Smooth muscle cell (in vitro differentiated cells): ENCODE measurements at regions not wholly inside any gene's neighbourhood (a gene's known extent, or its start where the extent isn't known, plus 50 kb on each side); places are given as distances from the start of the nearest gene placed in this dataset.

Experiments
- DNase-seq: peaks from one replicate; lab custom pipeline; 2025; ENCODE audit not compliant: unreplicated experiment; lab: John Stamatoyannopoulos, UW
- H2AFZ ChIP-seq: fragments of 200-600 bp; sonication (generic); 2 replicates; pipeline ENCODE4 v1.6.0; 2016; ENCODE audit warnings: antibody characterized with exemption, low read depth, mild to moderate bottlenecking
- H3F3A ChIP-seq: fragments of 200-600 bp; sonication (generic); 2 replicates; pipeline ENCODE4 v1.6.0; 2017; ENCODE audit warnings: antibody characterized with exemption, low read depth
- H3K27ac ChIP-seq: fragments of 200-600 bp; sonication (generic); 2 replicates; pipeline ENCODE4 v1.5.1; 2016; ENCODE audit warnings: low read depth, mild to moderate bottlenecking
- H3K27me3 ChIP-seq: fragments of 200-600 bp; sonication (generic); 2 replicates; pipeline ENCODE4 v1.6.1; 2016; ENCODE audit warnings: low read depth, mild to moderate bottlenecking
- H3K36me3 ChIP-seq: fragments of 200-600 bp; sonication (generic); 2 replicates; pipeline ENCODE4 v1.5.1; 2016; ENCODE audit warnings: low read depth
- H3K4me1 ChIP-seq: fragments of 200-600 bp; sonication (generic); 2 replicates; pipeline ENCODE4 v1.5.1; 2016; ENCODE audit warnings: low read depth
- H3K4me2 ChIP-seq: fragments of 200-600 bp; sonication (generic); 2 replicates; pipeline ENCODE4 v1.6.0; 2016; ENCODE audit warnings: mild to moderate bottlenecking
- H3K4me3 ChIP-seq: fragments of 200-600 bp; sonication (generic); 2 replicates; pipeline ENCODE4 v1.5.1; 2016; ENCODE audit warnings: mild to moderate bottlenecking
- H3K79me2 ChIP-seq: fragments of 200-600 bp; sonication (generic); 2 replicates; pipeline ENCODE4 v1.6.0; 2016; ENCODE audit warnings: low read depth, mild to moderate bottlenecking
- H3K9ac ChIP-seq: fragments of 200-600 bp; sonication (generic); 2 replicates; pipeline ENCODE4 v1.6.0; 2016; ENCODE audit warnings: low read depth
- H3K9me3 ChIP-seq: fragments of 200-600 bp; sonication (generic); replicated peaks from 2 replicates; pipeline ENCODE4 v1.5.1; 2016; ENCODE audit warnings: low read depth
- H4K20me1 ChIP-seq: fragments of 200-600 bp; sonication (generic); 2 replicates; pipeline ENCODE4 v1.6.0; 2016; ENCODE audit warnings: low read depth
- WGBS: methylation state at CpG from one replicate; pipeline ENCODE4 v1.1.7; 2016; ENCODE audit warnings: low lambda C conversion rate; 5-methylcytosine and 5-hydroxymethylcytosine counted together
- TF ChIP-seq, protein P1 (sequence below): fragments of 200-600 bp; sonication (generic); IDR thresholded peaks from 2 replicates; pipeline ENCODE4 v1.5.1; 2017; ENCODE audit warnings: borderline replicate concordance, mild to moderate bottlenecking, antibody characterized with exemption; ENCODE audit not compliant: insufficient read depth, poor library complexity, severe bottlenecking

DNA sequence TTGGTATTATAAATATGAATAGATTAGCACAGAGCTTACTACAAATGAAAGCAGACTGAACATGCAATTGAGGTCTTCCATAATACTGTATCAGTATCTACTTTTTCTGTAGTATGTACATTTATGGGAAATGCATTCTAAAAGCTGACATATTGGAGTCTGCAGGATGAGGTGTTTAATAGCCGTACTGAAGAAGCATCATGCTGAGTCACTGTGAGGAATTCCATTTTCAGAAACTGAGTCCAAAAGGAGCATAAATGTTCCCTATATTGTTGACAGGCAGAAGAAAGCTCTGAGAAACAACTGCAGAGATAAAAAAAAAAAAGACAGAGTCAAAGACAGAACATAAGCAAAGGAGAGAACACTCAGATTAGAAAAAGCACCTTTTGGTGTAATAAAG, 366.7 kb upstream of the SPHKAP start:
- no peaks in the 10 kb centered on the region for H3K79me2 ChIP-seq
- no peaks in the 10 kb centered on the region for H4K20me1 ChIP-seq
- no peak overlapping the region for H3K4me2 ChIP-seq
- no peaks in the 10 kb centered on the region for H3K36me3 ChIP-seq
- H3K9me3 ChIP-seq = no peaks in the 10 kb centered on the region
- H3F3A ChIP-seq = no peaks in the 10 kb centered on the region
- no peak overlapping the region for H3K4me3 ChIP-seq
- H3K27ac ChIP-seq = no peak overlapping the region
- H3K4me1 ChIP-seq = no peaks in the 10 kb centered on the region
- no peak overlapping the region for H2AFZ ChIP-seq
- no peaks in the 10 kb centered on the region for H3K27me3 ChIP-seq
- H3K9ac ChIP-seq = no peak overlapping the region
- TF ChIP-seq, protein P1, sequence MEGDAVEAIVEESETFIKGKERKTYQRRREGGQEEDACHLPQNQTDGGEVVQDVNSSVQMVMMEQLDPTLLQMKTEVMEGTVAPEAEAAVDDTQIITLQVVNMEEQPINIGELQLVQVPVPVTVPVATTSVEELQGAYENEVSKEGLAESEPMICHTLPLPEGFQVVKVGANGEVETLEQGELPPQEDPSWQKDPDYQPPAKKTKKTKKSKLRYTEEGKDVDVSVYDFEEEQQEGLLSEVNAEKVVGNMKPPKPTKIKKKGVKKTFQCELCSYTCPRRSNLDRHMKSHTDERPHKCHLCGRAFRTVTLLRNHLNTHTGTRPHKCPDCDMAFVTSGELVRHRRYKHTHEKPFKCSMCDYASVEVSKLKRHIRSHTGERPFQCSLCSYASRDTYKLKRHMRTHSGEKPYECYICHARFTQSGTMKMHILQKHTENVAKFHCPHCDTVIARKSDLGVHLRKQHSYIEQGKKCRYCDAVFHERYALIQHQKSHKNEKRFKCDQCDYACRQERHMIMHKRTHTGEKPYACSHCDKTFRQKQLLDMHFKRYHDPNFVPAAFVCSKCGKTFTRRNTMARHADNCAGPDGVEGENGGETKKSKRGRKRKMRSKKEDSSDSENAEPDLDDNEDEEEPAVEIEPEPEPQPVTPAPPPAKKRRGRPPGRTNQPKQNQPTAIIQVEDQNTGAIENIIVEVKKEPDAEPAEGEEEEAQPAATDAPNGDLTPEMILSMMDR = no peak
- DNase-seq = no peak
- 30% methylated on average over 1 of the region's 1 CpG for WGBS

GRCh38 chr2:228545748-228546145, 364.3 kb upstream of the SPHKAP start:
- H3K9me3 ChIP-seq = no peaks in the 10 kb centered on the region
- H3K4me2 ChIP-seq = no peak overlapping the region
- no peaks in the 10 kb centered on the region for H3K27me3 ChIP-seq
- TF ChIP-seq, protein P1 = no peak
- no peaks in the 10 kb centered on the region for H4K20me1 ChIP-seq
- 9% methylated on average over 2 of the region's 2 CpGs for whole genome bisulfite sequencing
- H3F3A ChIP-seq = no peaks in the 10 kb centered on the region
- DNase-seq = no peak
- no peak overlapping the region for H2AFZ ChIP-seq
- no peaks in the 10 kb centered on the region for H3K36me3 ChIP-seq
- H3K4me1 ChIP-seq = no peaks in the 10 kb centered on the region
- no peak overlapping the region for H3K9ac ChIP-seq
- no peak overlapping the region for H3K27ac ChIP-seq
- no peaks in the 10 kb centered on the region for H3K79me2 ChIP-seq
- no peak overlapping the region for H3K4me3 ChIP-seq

DNA sequence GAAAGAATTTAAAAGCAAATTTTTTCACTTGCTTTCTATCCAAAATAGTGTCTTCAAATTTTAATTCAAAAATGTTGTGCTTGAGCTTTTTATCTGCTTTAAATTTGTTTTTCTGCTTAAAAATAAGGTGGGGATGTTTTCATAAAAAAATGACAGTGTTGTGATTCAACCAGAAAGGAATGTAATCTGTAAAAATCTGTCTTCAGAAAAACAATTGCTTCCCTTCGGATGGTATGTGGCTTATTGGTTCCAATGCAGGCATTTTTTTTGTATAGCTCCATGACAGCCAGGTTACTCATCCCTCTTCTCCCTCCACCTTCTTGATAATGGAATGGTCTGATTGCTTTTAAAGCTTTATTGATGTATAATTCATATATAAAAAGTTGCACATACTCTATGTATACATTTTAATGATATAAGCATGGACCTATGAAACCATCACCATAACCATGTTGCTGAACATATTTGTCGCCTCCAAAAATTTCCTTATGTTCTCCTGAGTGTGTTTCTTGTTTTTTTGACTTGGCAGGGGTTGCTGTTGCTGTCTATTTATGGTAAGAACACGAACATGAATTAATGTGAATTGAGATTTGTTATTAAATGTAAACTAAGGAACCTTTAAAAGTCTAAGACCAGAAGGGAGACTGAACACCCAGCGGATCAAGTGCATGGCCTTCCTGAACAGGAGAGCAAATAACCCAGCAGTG, 363.7 kb upstream of the SPHKAP start:
- Histone ChIP-seq H4K20me1 (no peaks in the 10 kb centered on the region), H3K9me3 (no peaks in the 10 kb centered on the region), H3K27me3 (no peaks in the 10 kb centered on the region), H3K4me3 (no peak overlapping the region), H3K9ac (no peak overlapping the region), H2AFZ (no peak overlapping the region), H3K27ac (no peak overlapping the region), H3K36me3 (no peaks in the 10 kb centered on the region), H3K4me2 (no peak overlapping the region), H3F3A (no peaks in the 10 kb centered on the region), H3K79me2 (no peaks in the 10 kb centered on the region), H3K4me1 (no peaks in the 10 kb centered on the region)
- 67% methylated on average over 4 of the region's 4 CpGs for WGBS
- no peak for DNase-seq
- TF ChIP-seq, protein P1 = no peak

- Histone ChIP-seq H4K20me1 (no peaks in the 10 kb centered on the region), H3K4me1 (no peaks in the 10 kb centered on the region), H3K27ac (no peak overlapping the region), H3K27me3 (no peaks in the 10 kb centered on the region), H3F3A (no peaks in the 10 kb centered on the region), H2AFZ (no peak overlapping the region), H3K79me2 (no peaks in the 10 kb centered on the region), H3K4me3 (no peak overlapping the region), H3K4me2 (no peak overlapping the region), H3K36me3 (no peaks in the 10 kb centered on the region), H3K9ac (no peak overlapping the region), H3K9me3 (no peaks in the 10 kb centered on the region)
- no peak for DNase-seq
- TF ChIP-seq, protein P1 = no peak
These were observed 361.6 kb upstream of the SPHKAP start for GRCh38 chr2:228543117-228543516.
